HEK293 (cell line): ENCODE measurements at regions not wholly inside any gene's neighbourhood (a gene's known extent, or its start where the extent isn't known, plus 50 kb on each side); places are given as distances from the start of the nearest gene placed in this dataset.
"Not testable (repeated sequence)": the region's sequence is repeated elsewhere in the genome, so short reads cannot be mapped to it uniquely, and the experiment has no call there.

ENCODE experiments used
- YY1 ChIP-seq: fragments of 450-650 bp; formaldehyde crosslinking; IDR thresholded peaks from 2 replicates; pipeline ENCODE4 v1.5.1; 2018; ENCODE audit warnings: missing biosample characterization, missing genetic modification characterization
- ZNF121 ChIP-seq: fragments of 450-650 bp; formaldehyde crosslinking; IDR thresholded peaks from 2 replicates; pipeline ENCODE4 v1.5.1; 2016; ENCODE audit warnings: missing biosample characterization, missing genetic modification characterization
- ZNF174 ChIP-seq: fragments of 450-650 bp; formaldehyde crosslinking; IDR thresholded peaks from 2 replicates; pipeline ENCODE4 v1.5.0; 2017; ENCODE audit warnings: missing biosample characterization, mild to moderate bottlenecking, missing genetic modification characterization
- ZNF274 ChIP-seq, 2 experiments: fragments of 200-500 bp in 1 of 2; fragments of 450-650 bp in 1 of 2; sonication (Bioruptor generic) in 1 of 2; formaldehyde crosslinking in 1 of 2; IDR thresholded peaks; 2 replicates each; pipeline versions ENCODE4 v1.5.1 to v1.6.1; 2014 to 2016; ENCODE audit warnings: borderline replicate concordance in 1 of 2, inconsistent platforms in 1 of 2, low read length in 1 of 2, missing biosample characterization in 1 of 2, missing genetic modification characterization in 1 of 2
- ZNF837 ChIP-seq: fragments of 450-650 bp; formaldehyde crosslinking; IDR thresholded peaks from 2 replicates; pipeline ENCODE4 v1.5.1; 2016; ENCODE audit warnings: missing biosample characterization, missing genetic modification characterization
- TF ChIP-seq, protein P1 (sequence below): fragments of 450-650 bp; formaldehyde crosslinking; IDR thresholded peaks from 2 replicates; pipeline ENCODE4 v1.5.1; 2016; ENCODE audit warnings: missing biosample characterization, missing genetic modification characterization

DNA sequence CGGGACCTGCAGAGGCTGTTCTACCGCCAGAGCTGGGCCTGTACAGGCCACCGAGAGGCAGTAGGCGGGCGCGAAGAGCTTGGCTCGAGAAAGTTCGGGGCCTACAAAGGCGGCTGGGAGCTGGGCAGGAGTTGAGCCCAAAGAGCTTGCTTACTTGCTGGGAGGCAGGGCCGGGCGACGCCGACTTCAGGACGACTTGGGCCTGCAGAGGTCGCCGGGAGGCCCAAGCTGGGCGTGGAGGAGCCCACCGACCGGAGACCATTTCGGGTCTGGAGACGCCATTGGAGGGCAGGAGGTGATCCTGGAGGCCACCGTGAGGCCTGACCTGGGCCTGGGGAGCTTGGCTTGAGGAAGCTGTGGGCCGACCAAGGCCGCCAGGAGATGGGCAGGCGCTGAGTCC lies 258.4 kb upstream of the NUPR2 start:
- TF ChIP-seq, protein P1, sequence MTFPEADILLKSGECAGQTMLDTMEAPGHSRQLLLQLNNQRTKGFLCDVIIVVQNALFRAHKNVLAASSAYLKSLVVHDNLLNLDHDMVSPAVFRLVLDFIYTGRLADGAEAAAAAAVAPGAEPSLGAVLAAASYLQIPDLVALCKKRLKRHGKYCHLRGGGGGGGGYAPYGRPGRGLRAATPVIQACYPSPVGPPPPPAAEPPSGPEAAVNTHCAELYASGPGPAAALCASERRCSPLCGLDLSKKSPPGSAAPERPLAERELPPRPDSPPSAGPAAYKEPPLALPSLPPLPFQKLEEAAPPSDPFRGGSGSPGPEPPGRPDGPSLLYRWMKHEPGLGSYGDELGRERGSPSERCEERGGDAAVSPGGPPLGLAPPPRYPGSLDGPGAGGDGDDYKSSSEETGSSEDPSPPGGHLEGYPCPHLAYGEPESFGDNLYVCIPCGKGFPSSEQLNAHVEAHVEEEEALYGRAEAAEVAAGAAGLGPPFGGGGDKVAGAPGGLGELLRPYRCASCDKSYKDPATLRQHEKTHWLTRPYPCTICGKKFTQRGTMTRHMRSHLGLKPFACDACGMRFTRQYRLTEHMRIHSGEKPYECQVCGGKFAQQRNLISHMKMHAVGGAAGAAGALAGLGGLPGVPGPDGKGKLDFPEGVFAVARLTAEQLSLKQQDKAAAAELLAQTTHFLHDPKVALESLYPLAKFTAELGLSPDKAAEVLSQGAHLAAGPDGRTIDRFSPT (tag by site-specific recombination) = not testable (repeated sequence)
- not testable (repeated sequence) for TF ChIP-seq ZNF274 (IDR thresholded peaks at IDR 0.05; ENCODE audit: low read length); ZNF274 (tag by site-specific recombination; IDR thresholded peaks at IDR 0.05; ENCODE audit: borderline replicate concordance); ZNF121 (tag by site-specific recombination); YY1 (tag by site-specific recombination); ZNF837 (tag by site-specific recombination); ZNF174 (tag by site-specific recombination)
